ENCODE measurements at regions not wholly inside any gene's neighbourhood (a gene's known extent, or its start where the extent isn't known, plus 50 kb on each side); places are given as distances from the start of the nearest gene placed in this dataset.

GRCh38 chr3:107428051-107428858 lies 51.0 kb downstream of the CCDC54 start:
- no peak for DNase-seq

- DNase-seq: no peak
Measured at GRCh38 chr3:107429320-107430181, 52.3 kb downstream of the CCDC54 start.

GRCh38 chr3:107430214-107430995 lies 53.2 kb downstream of the CCDC54 start:
- DNase-seq: no peak

GRCh38 chr3:107430996-107431245 lies 53.7 kb downstream of the CCDC54 start:
- DNase-seq: no peak

GRCh38 chr3:107431246-107432012 lies 54.2 kb downstream of the CCDC54 start:
- DNase-seq: peak; percentile 52

- DNase-seq: peak; percentile 51
Measured at GRCh38 chr3:107432013-107432515, 54.8 kb downstream of the CCDC54 start.

- no peak for DNase-seq
Measured at GRCh38 chr3:107432646-107433045, 55.4 kb downstream of the CCDC54 start.

GRCh38 chr3:107436029-107436428 lies 58.8 kb downstream of the CCDC54 start:
- no peak for DNase-seq

GRCh38 chr3:107438671-107439070 lies 61.4 kb downstream of the CCDC54 start:
- DNase-seq: no peak

GRCh38 chr3:107441617-107442016 lies 64.4 kb downstream of the CCDC54 start:
- DNase-seq: no peak

- no peak for DNase-seq
Measured at GRCh38 chr3:107443461-107443860, 66.2 kb downstream of the CCDC54 start.

- no peak for DNase-seq
Measured at GRCh38 chr3:107446706-107447105, 69.5 kb downstream of the CCDC54 start.

GRCh38 chr3:107450254-107450893 lies 72.4 kb upstream of the BBX start:
- DNase-seq: no peak

- DNase-seq: no peak
Measured at GRCh38 chr3:107452436-107452835, 70.3 kb upstream of the BBX start.

GRCh38 chr3:107453504-107453903 lies 69.3 kb upstream of the BBX start:
- DNase-seq: no peak

GRCh38 chr3:107455621-107456020 lies 67.1 kb upstream of the BBX start:
- DNase-seq: no peak

GRCh38 chr3:107456501-107456900 lies 66.3 kb upstream of the BBX start:
- no peak for DNase-seq

- DNase-seq: no peak
Measured at GRCh38 chr3:107458871-107459270, 63.9 kb upstream of the BBX start.

GRCh38 chr3:107461721-107462120 lies 61.0 kb upstream of the BBX start:
- DNase-seq: no peak

GRCh38 chr3:107464037-107464436 lies 58.7 kb upstream of the BBX start:
- no peak for DNase-seq

GRCh38 chr3:107465064-107465631 lies 57.6 kb upstream of the BBX start:
- no peak for DNase-seq

GRCh38 chr3:107468782-107469181 lies 54.0 kb upstream of the BBX start:
- no peak for DNase-seq
